ENCODE measurements at regions not wholly inside any gene's neighbourhood (a gene's known extent, or its start where the extent isn't known, plus 50 kb on each side); places are given as distances from the start of the nearest gene placed in this dataset.

DNA sequence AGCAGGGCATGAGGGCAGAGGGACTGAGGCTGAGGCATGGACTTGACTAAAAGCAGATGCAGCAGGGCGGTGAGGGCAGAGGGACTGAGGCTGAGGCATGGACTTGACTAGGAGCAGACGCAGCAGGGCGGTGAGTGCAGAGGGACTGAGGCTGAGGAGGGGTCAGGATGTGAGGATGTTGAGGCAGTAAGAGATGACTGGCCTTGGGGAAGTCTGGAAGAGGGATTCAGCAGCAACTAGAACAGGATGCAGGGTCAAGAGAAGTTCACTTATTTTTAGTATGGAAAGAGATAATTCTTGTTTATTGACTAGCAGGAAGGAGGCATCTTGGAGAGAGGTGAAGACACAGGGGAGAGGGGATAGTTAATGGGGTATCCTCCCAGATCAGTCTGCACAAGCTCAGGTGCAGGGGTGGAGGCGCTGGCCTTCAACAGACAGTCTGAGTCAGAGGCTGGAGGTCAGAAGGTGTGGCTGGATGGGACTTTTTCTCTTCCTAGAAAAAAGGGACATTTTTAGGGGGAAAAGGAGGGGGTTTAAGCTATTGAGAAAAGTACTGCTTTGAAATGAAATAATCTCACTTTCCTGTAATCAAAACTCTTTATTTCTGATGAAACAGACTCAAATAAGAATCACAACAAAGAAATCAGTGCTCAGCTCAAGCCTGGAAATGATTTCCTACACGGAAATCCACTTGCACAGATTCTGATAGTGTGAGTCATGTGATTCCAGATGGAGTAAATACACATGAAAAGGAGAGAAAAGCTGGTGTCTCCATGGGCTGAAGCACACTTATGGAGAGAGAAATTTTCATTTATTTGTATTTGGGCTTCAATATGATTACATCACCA is 130.9 kb downstream of the PALM2AKAP2 start:
- TF ChIP-seq, protein P1, sequence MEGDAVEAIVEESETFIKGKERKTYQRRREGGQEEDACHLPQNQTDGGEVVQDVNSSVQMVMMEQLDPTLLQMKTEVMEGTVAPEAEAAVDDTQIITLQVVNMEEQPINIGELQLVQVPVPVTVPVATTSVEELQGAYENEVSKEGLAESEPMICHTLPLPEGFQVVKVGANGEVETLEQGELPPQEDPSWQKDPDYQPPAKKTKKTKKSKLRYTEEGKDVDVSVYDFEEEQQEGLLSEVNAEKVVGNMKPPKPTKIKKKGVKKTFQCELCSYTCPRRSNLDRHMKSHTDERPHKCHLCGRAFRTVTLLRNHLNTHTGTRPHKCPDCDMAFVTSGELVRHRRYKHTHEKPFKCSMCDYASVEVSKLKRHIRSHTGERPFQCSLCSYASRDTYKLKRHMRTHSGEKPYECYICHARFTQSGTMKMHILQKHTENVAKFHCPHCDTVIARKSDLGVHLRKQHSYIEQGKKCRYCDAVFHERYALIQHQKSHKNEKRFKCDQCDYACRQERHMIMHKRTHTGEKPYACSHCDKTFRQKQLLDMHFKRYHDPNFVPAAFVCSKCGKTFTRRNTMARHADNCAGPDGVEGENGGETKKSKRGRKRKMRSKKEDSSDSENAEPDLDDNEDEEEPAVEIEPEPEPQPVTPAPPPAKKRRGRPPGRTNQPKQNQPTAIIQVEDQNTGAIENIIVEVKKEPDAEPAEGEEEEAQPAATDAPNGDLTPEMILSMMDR (IDR thresholded peaks at IDR 0.05 in 2 of 3, conservative IDR thresholded peaks at IDR 0.05 in 1 of 3; ENCODE audit: control insufficient read depth in 2 of 3, extremely low read depth in 1 of 3, insufficient read depth in 1 of 3, low read depth in 3 of 3, low read length in 3 of 3): no peak
- TF ChIP-seq, protein P2, sequence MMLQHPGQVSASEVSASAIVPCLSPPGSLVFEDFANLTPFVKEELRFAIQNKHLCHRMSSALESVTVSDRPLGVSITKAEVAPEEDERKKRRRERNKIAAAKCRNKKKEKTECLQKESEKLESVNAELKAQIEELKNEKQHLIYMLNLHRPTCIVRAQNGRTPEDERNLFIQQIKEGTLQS (IDR thresholded peaks at IDR 0.05; ENCODE audit: borderline replicate concordance, extremely low read depth, low read depth, low read length): no peak
- TF ChIP-seq MTA2 (IDR thresholded peaks at IDR 0.05; ENCODE audit: low read depth) (no peak), CEBPB (IDR thresholded peaks at IDR 0.05; ENCODE audit: borderline replicate concordance in 1 of 2, low read depth in 2 of 2, low read length in 2 of 2) (no peak), HCFC1 (IDR thresholded peaks at IDR 0.05; ENCODE audit: low read length) (no peak), POLR2A (IDR thresholded peaks at IDR 0.05; ENCODE audit: low read depth, low read length) (no peak), EZH2 (IDR thresholded peaks at IDR 0.05; ENCODE audit: borderline replicate concordance, control insufficient read depth, low read depth, low read length) (no peak)
